Limb (tissue), 2 donors: ENCODE measurements at regions not wholly inside any gene's neighbourhood (a gene's known extent, or its start where the extent isn't known, plus 50 kb on each side); places are given as distances from the start of the nearest gene placed in this dataset.
A peak's percentile ranks its signal among the peaks of the same experiment; 100 is the strongest.

ENCODE experiments used
- DNase-seq, 2 donors: peaks; one replicate each; pipeline ENCODE4 v3.0.0-alpha.2; 2016; ENCODE audit errors: extremely low spot score in 2 of 2

DNA sequence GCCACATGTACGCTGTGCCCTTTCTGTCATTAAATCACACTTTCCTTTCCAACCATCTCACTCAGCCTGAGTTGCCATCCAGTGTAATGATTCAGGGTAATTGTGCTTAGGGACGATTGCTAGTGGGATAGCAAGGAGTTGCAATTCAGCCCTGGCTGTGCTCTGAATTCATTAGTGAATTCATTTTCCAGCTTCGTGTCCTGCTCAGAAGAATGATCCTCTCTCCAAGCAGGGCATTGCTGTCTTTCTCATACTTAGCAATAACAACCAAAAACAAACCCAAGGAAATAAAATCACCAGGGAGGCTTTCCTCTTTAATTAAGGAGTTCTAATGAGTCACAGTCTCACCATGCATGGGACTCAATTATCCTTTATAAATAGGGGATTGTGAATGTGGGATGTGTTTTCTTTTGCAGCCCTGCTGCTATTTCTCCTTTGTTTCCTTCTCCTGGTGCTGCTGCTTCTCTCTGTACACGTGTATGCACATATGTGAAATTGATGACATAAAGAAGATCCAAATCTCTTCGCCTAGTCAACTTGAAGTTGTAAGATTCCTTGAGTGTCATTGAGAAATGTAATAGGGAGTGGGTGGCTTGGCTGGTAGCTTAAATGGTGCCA lies 167.0 kb downstream of the TSEN15 start:
- DNase-seq, result no peak

DNA sequence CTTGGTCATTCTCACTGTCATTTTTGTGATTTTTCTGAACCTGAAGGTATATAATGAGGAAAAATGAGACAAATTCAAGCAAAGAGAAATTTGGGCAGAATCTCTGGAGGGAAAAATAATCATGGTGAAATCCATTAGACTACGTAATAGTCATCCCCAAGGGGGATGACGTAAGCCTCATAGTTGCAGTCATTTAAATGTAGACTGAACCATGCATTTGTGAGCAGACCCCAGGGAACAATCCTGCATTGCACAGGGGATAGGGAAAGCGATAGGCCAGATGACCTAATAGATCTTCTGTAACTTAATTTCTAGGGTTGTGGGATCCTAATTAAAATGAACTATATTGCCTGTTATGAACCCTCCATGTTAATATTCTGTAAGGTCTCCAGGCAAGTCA lies 167.4 kb upstream of the C1orf21 start:
- DNase-seq, result no peak

DNA sequence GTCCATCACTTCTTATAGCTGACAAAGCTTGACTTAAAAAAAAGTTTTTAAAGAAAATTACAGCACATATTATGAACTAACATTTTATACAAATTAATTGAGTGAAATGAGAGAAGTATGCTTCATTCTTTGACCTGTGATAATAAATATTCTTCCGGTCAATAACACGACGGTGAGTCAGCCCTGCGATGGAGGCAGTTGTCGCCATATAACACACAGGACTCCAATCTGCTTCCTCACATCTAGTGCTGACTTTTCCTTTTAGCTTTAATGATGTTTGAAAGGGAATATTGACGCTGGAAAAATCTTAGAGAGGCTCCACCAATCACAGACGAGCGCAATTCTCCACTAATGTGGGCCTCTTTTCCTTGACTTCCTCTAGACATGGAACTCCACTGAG lies 166.9 kb upstream of the C1orf21 start:
- no peak for DNase-seq

DNA sequence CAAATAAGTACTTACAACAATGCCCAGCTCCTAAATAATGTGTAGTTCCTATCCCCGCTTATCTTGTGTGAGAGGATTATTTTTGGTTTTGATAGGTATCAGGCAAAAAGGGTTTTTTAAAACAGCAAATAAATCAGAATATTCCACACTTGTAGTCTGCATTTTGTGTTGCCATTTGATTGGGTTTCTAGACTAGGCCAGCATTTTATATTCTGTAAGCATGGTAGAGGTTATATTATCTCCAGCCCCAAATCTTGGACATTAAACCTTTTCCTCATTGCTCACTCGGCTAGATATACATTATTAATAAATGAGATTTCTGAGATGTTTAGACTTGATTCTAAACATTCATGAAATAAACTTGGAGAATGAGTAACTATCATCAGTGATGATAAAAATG lies 165.7 kb upstream of the C1orf21 start:
- no peak for DNase-seq

DNA sequence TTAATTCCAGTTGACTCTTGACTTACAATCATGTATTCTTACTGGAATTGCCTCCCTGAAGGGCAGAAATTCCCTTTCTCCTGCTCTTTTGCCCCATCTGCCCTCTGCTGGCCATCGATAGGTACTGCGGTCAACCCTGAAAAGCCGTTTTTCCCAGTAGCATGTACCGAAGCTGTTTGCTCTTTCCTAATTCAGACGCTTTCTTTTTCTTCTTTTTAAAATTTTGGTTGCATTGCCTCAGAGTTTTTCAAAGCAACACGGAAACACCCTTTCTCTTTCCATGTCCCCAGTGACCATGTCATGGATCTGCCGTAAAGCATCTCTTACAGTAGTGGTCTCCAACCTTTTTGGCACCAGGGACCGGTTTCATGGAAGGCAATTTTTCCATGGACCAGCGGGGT lies 164.2 kb upstream of the C1orf21 start:
- DNase-seq, result peak in 1 of 2 donors; percentile 39

DNA sequence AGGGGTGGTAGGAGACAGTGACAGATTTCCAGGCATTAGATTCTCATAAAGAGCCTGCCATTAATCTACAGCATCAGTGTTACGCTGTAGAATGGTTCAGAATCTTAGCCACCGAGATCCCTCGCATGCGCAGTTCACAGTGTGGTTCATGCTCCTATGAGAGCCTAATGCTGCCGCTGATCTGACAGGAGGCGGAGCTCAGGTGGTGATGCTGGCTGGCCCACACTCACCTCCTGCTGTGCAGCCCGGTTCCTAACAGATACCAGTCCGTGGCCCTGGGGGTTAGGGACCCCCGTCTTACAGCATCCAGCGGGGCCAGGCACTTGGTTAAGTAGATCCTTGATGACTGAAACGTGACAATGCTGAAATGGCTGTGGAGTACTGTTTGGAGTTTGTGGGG lies 163.6 kb upstream of the C1orf21 start:
- DNase-seq, result no peak

DNA sequence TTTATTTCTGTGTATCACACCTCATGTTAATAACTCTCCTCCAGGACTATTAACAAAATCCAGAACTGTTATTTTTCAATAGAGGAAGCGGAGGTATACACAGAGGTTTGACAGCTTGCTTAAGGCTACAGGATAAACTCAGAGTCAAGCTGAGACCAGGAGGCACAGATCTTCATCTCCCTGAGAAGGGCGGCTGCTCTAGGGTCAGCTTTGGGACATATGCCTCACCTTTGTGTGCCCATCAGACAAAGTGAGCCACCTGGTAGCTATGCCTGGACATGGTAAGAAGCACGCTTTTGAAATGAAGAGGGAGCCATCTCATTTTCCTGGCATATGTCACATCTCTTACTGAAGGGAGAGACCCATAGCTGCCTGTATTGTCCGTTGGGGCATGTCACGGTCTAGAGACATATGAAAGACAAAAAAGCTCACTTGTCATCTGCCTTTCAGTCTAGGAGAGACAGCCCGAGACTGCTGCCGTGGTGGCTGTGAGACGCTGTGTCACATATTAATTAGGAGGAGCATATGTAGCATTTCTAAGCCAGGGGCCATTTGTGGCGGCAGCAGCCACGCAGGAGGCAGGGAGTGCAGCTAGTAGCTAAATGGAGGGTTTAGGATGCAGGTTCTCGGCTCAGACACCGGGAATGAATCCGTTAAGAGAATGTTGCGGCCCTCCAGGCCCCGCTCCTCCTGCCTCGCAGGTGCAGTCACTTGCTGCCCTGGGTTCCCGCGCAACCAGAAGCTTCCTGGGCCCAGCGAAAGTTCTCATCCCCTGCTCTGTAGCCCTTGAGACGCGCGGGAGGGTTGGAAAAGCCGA lies 161.3 kb upstream of the C1orf21 start:
- no peak for DNase-seq

DNA sequence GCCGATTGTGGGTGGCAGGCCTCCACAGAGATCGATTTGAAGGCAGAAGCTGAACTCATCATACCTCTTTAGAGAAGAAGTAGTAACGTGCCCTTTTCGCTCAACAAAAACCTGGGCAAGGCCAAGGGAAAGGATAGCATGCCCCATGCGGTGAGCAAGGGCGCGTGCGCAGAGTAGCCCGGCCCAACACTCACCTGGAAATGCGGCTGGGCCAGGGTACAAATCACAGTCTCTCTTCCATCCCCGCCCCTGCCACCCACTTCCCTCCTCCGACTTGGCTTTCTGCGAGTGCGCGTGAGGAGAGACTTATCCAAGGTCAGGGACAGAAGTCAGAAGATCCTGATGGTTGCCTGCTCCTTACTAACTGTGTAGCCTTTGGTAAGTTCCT lies 160.7 kb upstream of the C1orf21 start:
- DNase-seq, result no peak

DNA sequence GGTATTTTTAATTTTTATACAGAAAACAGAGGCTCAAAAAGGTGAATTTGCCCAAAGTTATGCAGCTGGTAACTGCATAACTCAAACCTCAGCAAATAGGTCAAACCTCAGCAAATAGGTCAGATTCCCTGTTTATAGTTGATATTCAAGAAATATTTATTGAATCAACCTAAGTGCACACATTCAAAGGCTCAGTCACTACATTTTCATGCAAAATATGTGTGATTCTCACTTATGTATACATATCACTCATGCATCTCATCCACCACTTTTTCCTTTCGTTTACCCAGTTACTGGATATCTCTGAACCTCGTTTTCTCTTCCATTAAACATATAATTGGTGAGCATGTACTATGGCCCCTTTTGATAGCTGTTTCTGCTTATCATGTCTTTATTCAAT lies 158.3 kb upstream of the C1orf21 start:
- DNase-seq, result no peak

DNA sequence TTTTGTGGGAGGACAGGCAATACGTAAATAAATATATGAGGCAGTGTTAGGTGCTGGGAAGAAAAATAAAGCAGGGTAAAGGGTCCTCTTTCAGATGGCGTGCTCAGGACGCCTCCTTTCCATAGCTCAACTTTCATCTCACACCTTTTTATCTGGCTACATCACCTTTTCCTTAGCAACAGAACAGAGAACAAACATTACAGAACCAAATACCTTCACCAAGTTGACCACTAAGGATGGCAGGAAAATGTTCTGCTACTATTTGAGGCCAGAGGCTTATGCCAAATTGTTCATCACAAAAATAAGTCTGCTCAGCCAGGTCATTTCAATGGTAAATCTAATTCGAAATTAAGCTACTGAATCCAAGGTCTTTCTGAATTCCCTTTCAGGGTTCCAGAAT lies 149.2 kb upstream of the C1orf21 start:
- DNase-seq, result no peak

DNA sequence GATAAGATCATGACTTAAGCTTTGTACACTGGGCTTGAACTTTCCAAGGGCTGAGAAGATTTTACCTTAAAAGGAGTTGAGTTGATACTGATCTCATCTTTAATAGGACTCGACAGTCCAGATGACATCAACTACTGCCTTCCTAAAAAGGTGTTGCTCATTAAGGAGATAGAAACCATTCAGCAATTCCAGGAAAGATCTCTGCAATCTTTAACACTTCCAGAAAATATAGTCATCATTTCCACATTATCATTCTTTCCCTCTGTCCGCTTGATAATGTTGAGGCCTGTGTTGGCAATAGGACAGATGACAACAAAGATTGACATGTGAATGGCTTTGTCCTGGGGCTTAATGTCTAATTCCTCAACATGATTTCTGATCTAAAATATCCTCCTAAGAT lies 145.4 kb upstream of the C1orf21 start:
- DNase-seq, result no peak

DNA sequence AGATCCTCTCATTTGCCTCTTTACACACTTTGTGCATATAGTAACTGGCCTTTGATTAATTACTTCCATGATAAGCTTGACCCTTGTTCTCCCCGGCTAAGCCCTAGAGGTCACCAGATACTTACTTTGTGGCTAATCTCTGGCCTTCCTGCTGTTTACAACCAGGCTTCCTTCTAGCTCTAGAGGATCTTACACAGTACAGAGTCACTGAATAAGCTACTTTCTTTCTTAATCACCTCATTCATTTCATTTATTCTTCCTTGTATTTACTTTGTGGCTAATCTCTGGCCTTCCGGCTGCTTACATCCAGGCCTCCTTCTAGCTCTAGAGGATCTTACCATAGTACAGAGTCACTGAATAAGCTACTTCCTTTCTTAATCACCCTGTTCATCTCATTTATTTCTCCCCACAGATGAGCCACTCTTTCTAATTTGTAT lies 144.3 kb upstream of the C1orf21 start:
- DNase-seq, result no peak

DNA sequence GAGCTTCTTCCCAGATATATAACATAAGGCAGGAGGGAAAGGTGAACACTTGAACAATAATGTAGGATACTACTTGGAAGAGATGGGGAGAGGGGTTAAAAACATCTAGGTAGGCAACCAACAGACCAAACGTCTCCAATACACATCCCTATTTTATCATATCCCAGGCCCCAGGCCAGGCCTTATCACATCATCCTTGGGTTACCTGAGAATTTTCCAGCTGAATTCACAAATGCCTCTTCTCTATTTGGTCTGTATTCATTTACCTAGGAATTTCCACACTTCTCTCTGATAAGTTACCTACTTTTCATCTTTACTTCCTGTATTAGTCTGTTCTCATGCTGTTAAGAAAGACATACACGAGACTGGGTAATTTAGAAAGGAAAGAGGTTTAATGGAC lies 141.9 kb upstream of the C1orf21 start:
- no peak for DNase-seq

DNA sequence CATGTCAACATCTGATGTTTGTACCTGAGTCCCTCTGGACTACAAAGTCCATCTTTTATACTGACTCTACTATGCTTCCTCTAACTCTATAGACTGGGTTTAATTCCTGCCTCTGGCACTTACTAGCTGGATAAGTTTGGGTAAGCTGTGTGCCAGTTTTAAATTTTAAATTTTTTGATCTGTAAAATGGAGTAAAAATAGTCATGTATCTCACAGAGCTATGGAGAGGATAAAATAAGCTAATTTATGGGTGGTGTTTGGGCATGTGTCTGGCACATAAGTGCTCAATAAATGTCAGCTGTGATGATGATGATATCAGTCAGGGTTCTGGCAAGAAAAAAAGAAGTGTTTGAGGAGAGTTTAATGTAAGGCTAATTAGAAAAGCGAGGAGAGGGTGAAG lies 139.2 kb upstream of the C1orf21 start:
- DNase-seq, result no peak

DNA sequence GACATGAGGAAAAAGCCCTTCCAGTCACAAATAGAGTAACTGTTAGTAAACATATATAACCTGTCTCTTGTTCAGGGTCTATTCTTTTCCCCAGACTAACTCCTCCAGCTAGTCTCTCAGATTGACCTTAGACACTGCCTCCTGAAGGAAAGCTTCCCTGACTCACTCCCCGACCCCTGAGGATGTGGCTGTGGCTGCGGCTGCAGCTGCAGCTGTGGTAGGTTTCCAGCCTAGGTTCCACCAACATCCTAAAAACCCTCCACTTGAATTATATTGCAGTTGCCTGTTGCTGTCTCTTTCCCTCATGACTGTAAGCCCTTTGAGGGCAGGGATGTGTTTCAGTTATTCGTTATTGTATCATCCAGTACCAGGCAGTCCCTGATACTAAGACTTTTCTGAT lies 132.9 kb upstream of the C1orf21 start:
- DNase-seq, result no peak

DNA sequence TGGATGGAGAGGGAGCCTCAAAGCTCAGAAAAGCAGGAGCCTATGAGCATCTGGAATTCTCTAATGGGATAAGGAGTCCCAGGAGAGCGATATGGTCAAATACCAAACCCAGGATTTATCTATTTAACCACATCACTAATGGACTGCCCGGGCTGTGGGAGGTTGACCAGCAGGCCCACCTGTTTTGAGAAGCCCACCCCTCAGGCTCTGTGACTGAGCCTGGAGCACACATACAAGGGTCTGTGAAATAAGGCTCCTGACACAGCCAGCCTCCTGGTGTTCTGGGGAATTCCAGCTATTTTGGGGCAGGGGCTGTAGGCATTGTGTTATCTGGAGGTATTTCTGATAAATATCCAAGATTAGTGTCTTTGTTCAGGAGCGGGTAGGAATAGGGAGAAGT lies 132.0 kb upstream of the C1orf21 start:
- no peak for DNase-seq

DNA sequence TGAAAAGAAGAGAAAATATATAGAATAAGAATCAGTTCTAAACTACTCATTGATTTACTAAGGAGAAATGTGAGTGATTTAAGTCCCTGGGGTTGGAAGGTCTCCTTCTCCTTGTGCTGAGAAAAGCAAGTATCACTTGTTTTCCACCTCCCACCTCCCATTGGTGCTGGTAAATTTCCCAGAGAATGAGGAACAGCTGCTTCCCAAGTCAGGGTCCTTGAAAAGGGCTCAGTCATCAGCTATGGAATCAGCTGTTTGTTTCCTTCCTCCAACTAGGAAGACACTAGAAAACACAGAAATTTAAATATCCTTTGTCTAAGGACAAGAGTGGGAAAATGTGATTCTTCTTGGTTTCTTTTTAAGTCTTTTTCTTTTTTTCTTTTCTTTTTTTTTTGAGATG lies 131.3 kb upstream of the C1orf21 start:
- peak in 1 of 2 donors; percentile 22 for DNase-seq

DNA sequence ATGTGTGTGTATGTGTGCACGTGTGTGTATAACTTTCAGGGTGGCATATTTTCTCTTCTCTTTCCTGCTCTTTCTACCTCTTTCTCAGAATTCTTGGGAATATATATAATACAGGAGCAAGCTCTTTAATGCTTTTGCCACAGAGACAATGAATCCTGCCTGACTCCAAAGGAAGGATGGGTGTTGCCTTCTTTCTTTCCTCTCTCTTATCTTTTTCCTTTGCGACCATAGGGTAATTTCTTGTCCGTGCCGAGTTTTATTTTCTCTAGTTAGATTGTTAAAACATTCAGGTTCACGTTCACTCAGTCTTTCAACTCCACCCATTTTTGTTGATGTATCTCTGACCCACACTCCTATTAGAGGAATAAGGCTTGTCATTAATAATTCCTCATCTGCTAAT lies 129.0 kb upstream of the C1orf21 start:
- DNase-seq, result no peak

DNA sequence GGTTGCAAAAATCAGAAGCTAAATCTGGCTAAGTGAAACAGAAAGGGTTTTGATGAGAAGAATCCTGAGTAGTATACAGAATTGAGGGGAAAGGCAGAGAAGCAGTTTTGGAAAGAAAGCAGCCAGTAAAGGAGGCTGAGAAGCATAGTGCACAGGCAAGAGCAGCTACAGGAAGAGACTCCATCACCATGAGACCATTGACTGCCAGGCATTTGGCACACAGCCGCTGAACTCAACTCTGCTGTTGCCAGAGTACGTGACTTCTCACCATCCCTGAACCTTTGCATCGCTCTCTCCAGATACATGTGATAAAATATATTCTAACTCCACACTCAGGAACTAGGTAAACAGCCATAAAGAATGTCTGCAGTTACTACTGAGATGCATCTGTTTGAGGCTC lies 128.3 kb upstream of the C1orf21 start:
- DNase-seq, result no peak

DNA sequence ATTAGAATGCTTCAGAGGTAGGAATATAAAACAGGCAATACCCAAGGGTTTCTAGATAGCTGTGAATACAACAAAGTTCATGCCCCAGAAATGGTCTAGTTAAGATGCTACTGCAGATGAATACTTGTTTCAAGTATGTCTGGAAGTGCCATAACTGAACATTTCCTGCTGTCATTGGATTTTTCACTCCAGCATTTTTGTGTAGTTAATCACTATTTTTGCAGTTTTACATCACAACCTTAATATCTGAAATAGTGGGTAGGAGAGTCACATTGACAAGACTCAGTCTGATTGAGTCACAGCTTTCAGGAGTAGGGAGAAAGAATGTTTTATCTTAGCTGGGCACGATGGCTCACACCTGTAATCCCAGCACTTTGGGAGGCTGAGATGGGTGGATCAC lies 126.4 kb upstream of the C1orf21 start:
- no peak for DNase-seq

DNA sequence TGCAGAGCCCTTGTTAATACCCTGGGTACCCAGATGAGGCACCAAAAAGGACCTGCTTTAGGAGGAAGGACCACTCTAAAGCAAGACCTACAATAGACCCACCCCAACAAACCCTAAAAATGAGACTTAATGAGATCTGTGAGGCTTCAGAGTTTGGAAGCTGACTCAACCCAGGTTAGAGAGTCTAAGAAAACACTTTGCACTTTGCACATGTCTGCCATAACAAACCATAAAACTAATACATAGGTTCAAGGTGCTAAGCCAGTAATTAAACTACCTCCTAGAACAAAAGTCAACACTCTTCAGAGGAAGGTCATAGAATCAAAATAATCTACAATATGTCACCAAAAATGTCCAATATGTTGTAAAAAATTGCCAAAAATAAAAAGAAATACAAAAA lies 124.7 kb upstream of the C1orf21 start:
- no peak for DNase-seq

DNA sequence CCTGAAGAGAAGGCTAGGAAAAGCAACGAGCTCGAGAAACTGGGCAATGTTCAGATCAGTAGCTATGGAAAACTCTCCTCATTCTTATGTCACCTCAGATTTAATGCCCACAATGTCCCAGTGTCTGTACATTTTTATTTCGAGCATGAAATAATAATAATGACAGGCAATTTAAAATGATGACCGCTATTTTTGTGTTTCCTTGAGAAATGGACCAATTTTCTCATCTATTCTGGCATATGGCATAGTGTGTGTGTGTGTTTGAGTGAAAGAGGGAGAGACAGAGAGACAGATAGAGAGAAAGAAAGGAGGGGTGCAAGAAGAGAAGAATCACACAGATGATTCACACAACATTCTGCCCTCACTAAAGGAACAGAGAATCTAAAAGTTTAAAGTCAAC lies 119.1 kb upstream of the C1orf21 start:
- no peak for DNase-seq

DNA sequence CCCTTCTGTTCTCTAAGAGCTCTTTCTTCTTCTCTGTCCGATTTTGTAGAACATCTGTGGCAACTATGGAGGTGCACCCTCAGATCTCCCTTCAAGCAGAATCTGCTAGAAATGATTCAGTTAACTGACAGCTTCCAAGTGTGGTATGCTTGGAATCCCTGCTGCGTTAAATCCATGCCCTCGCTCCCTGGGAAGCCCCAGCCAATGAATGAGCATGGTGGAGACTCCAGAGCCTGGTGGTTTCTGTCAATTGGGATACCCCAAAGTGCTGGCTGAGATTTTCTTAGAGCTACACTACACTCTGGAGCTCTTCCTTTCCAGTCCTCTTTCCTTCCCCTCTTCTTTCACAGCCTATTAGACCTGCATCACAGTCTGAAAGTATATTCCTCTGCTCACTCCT lies 116.3 kb upstream of the C1orf21 start:
- DNase-seq, result no peak
